Keratinocyte (primary cell): ENCODE measurements at regions not wholly inside any gene's neighbourhood (a gene's known extent, or its start where the extent isn't known, plus 50 kb on each side); places are given as distances from the start of the nearest gene placed in this dataset.

ENCODE experiments used
- DNase-seq: peaks from one replicate; pipeline ENCODE4 v3.0.0-alpha.2; 2011; ENCODE audit warnings: low read depth, missing footprints, low spot score
- FAIRE-seq: peaks from 2 replicates; lab custom pipeline; 2011; peaks lifted over from hg19 to GRCh38; lab: Jason Lieb, UNC
- H2AFZ ChIP-seq: 2 replicates; pipeline ENCODE4 v1.6.0; 2012; ENCODE audit warnings: low read length, control low read depth, inconsistent platforms; ENCODE audit not compliant: control insufficient read depth
- H3K27ac ChIP-seq: 2 replicates; pipeline ENCODE4 v1.5.1; 2011; ENCODE audit warnings: low read length; ENCODE audit not compliant: control insufficient read depth, insufficient read depth
- H3K27me3 ChIP-seq: 3 replicates; pipeline ENCODE4 v1.6.0; 2011; ENCODE audit warnings: low read length; ENCODE audit not compliant: control insufficient read depth, insufficient read depth; ENCODE audit errors: extremely low read depth
- H3K36me3 ChIP-seq, 2 experiments: 2 replicates in 1 of 2; 3 replicates in 1 of 2; pipeline ENCODE4 v1.5.1; 2011; ENCODE audit warnings: low read length in 2 of 2, mild to moderate bottlenecking in 1 of 2; ENCODE audit not compliant: control insufficient read depth in 2 of 2, insufficient read depth in 2 of 2; ENCODE audit errors: extremely low read depth in 1 of 2
- H3K4me1 ChIP-seq: 3 replicates; pipeline ENCODE4 v1.5.1; 2011; ENCODE audit warnings: low read length; ENCODE audit not compliant: control insufficient read depth, insufficient read depth; ENCODE audit errors: extremely low read depth
- H3K4me2 ChIP-seq: 3 replicates; pipeline ENCODE4 v1.6.0; 2011; ENCODE audit warnings: low read depth, low read length; ENCODE audit not compliant: control insufficient read depth, insufficient read depth; ENCODE audit errors: extremely low read depth
- H3K4me3 ChIP-seq, 3 experiments: fragments of 200-600 bp in 1 of 3; sonication (generic) in 1 of 3; 2 replicates in 2 of 3; 3 replicates in 1 of 3; pipeline ENCODE4 v1.5.1; 2011 to 2016; ENCODE audit warnings: low read length in 3 of 3, mild to moderate bottlenecking in 3 of 3, control low read depth in 2 of 3, inconsistent platforms in 1 of 3, low read depth in 1 of 3, mixed read lengths in 1 of 3, mixed run types in 1 of 3, moderate library complexity in 1 of 3; ENCODE audit not compliant: control insufficient read depth in 2 of 3, insufficient read depth in 2 of 3; ENCODE audit errors: extremely low read depth in 1 of 3
- H3K79me2 ChIP-seq: 2 replicates; pipeline ENCODE4 v1.6.0; 2012; ENCODE audit warnings: low read length; ENCODE audit not compliant: control insufficient read depth, insufficient read depth
- H3K9ac ChIP-seq: 3 replicates; pipeline ENCODE4 v1.6.0; 2011; ENCODE audit warnings: low read length; ENCODE audit not compliant: control insufficient read depth, insufficient read depth; ENCODE audit errors: extremely low read depth
- H3K9me1 ChIP-seq: 3 replicates; pipeline ENCODE4 v1.6.0; 2011; ENCODE audit warnings: low read length; ENCODE audit not compliant: control insufficient read depth, insufficient read depth; ENCODE audit errors: extremely low read depth
- H3K9me3 ChIP-seq: 2 replicates; pipeline ENCODE4 v1.5.1; 2012; ENCODE audit warnings: low read depth, low read length; ENCODE audit not compliant: control insufficient read depth
- H4K20me1 ChIP-seq: 3 replicates; pipeline ENCODE4 v1.6.0; 2011; ENCODE audit warnings: low read length; ENCODE audit not compliant: control insufficient read depth, insufficient read depth; ENCODE audit errors: extremely low read depth
- CTCF ChIP-seq, 3 experiments: IDR thresholded peaks in 1 of 3; conservative IDR thresholded peaks in 1 of 3; optimal IDR thresholded peaks in 1 of 3; 2 replicates in 2 of 3; 3 replicates in 1 of 3; pipeline versions ENCODE3 to v1.5.1; 2011; ENCODE audit warnings: low read length in 3 of 3, mild to moderate bottlenecking in 3 of 3, moderate library complexity in 2 of 3, control low read depth in 1 of 3, inconsistent platforms in 1 of 3; ENCODE audit not compliant: insufficient read depth in 2 of 3; ENCODE audit errors: extremely low read depth in 1 of 3
- EZH2 ChIP-seq: IDR thresholded peaks from one replicate; pipeline ENCODE4 v1.6.1; 2012; ENCODE audit warnings: inconsistent platforms, mild to moderate bottlenecking, low read length, moderate library complexity
- dilution Hi-C: fragments of 300-500 bp; cut with MboI; formaldehyde crosslinking; loops from one replicate; pipeline ENCODE4 v1.7.0; 2020; ENCODE audit warnings: low sequenced_read_pairs; ENCODE audit not compliant: extremely low pct_ligation_motif_present

- FAIRE-seq (no peak), DNase-seq (no peak)
- Histone ChIP-seq H3K9ac (no peak overlapping the region), H3K4me2 (no peak overlapping the region), H3K4me1 (no peaks in the 10 kb centered on the region), H2AFZ (no peak overlapping the region), H3K27me3 (no peaks in the 10 kb centered on the region), H3K9me3 (no peaks in the 10 kb centered on the region), H4K20me1 (no peaks in the 10 kb centered on the region), H3K36me3 (no peaks in the 10 kb centered on the region), H3K79me2 (no peaks in the 10 kb centered on the region), H3K4me3 (no peak overlapping the region), H3K27ac (no peak overlapping the region), H3K9me1 (no peaks in the 10 kb centered on the region)
- no peak for TF ChIP-seq CTCF (optimal IDR thresholded peaks at IDR 0.05 in 1 of 3, IDR thresholded peaks at IDR 0.05 in 1 of 3, conservative IDR thresholded peaks at IDR 0.05 in 1 of 3; ENCODE audit: extremely low read depth in 1 of 3, insufficient read depth in 2 of 3, low read length in 3 of 3)
- no peak for TF ChIP-seq EZH2
- dilution Hi-C loops: no loop called here
Observed at GRCh38 chr3:178079966-178080365, 456.3 kb upstream of the KCNMB2 start.

- no peak overlapping the region for H3K4me3 ChIP-seq
- DNase-seq: no peak
- no peaks in the 10 kb centered on the region for H3K9me3 ChIP-seq
- H3K9ac ChIP-seq: no peak overlapping the region
- no peaks in the 10 kb centered on the region for H3K79me2 ChIP-seq
- H4K20me1 ChIP-seq: no peaks in the 10 kb centered on the region
- FAIRE-seq: no peak
- dilution Hi-C loops: no loop called here
- no peaks in the 10 kb centered on the region for H3K36me3 ChIP-seq
- no peaks in the 10 kb centered on the region for H3K4me1 ChIP-seq
- H3K4me2 ChIP-seq: no peak overlapping the region
- TF ChIP-seq CTCF (optimal IDR thresholded peaks at IDR 0.05 in 1 of 3, IDR thresholded peaks at IDR 0.05 in 1 of 3, conservative IDR thresholded peaks at IDR 0.05 in 1 of 3; ENCODE audit: extremely low read depth in 1 of 3, insufficient read depth in 2 of 3, low read length in 3 of 3) (no peak), EZH2 (no peak)
- H3K27ac ChIP-seq: no peak overlapping the region
- H3K27me3 ChIP-seq: no peaks in the 10 kb centered on the region
- H2AFZ ChIP-seq: no peak overlapping the region
- H3K9me1 ChIP-seq: no peaks in the 10 kb centered on the region
Observed at GRCh38 chr3:178082326-178082906, 453.8 kb upstream of the KCNMB2 start.
